Left forelimb (tissue), 1 donor: ENCODE measurements at regions not wholly inside any gene's neighbourhood (a gene's known extent, or its start where the extent isn't known, plus 50 kb on each side); places are given as distances from the start of the nearest gene placed in this dataset.

ENCODE experiments used
- DNase-seq: peaks from one replicate; pipeline ENCODE4 v3.0.0-alpha.2; 2018; ENCODE audit warnings: low spot score

DNA sequence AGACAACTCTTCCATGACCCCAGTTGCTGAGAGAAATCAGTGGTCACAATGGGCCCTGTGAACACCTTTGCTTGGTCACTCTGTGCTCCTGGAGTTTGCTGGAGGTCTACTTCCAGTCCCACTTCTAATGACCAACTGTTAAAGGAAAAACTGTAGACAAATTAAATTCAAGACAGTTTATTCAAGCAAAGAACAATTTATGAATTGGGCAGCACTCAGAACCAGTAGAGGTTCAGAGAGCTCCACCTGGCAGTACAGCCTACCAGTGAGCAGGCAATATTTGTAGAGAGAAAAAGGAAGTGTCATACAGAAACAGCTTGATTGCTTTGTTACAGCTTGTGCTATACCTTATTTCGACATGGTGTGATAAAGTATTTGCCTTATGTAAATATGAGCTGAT lies 116.5 kb downstream of the HS3ST3B1 start:
- DNase-seq: no peak

DNA sequence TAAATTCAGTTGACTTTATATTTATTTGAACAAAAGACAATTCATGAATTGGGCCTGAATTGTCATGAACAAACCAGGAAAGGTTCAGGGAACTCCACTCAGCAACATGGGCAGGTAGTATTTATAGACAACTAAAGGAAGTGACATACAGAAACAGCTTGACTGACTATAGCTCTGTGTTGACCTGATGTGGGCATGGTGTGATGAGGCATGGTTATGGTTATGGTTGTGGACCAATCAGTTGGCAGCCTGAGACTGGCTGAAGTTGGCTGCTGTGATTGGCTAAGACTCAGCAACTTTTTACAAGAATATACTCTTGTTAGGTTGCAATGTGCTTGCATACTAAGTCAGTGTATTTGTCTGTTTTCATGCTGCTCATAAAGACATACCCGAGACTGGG lies 108.4 kb downstream of the HS3ST3B1 start:
- DNase-seq: no peak

DNA sequence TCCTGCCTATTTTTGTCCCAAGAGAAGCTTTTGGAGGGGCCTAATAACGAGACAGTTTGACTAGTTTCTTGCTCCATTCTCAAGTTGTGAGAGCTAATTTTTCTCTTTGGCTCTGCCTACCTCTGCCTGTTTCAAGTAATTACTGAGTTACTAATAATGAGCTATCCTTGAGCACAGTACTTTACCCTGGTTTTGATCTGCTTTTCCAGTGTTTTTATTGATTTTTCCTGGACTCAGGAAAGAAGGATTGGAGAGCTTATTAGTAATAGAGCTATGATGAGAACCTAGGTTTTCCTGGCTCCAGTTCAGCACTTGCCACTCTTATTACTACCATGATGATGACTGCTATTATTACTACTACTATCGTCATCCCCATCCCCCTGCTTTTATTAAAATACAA lies 106.7 kb downstream of the HS3ST3B1 start:
- no peak for DNase-seq

DNA sequence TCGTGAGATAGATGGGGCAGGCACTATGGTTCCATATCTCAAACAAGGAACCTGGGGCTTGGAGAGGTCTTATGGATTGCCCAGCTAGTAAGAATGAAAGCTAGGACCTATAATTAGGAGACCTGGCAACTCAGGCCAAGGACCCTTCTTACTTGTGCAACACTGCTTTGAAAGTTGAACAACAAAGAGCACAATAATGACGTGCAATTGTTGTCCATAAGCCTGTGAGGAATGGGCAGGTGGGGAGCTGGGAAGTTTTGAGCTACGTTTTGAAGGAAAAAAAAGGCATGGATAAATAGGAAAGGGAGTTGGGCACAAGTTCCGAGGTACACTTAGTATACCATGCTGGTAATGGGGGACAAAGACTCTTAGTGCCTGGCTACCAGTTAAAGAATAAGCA lies 104.3 kb downstream of the HS3ST3B1 start:
- DNase-seq: no peak
